GM12892 (cell line): ENCODE measurements at regions not wholly inside any gene's neighbourhood (a gene's known extent, or its start where the extent isn't known, plus 50 kb on each side); places are given as distances from the start of the nearest gene placed in this dataset.

Experiments used
- POLR2A ChIP-seq: IDR thresholded peaks from 2 replicates; pipeline ENCODE4 v1.6.1; 2011; ENCODE audit warnings: low read depth, low read length, control low read depth
- POLR2AphosphoS5 ChIP-seq: IDR thresholded peaks from 2 replicates; pipeline ENCODE4 v1.6.1; 2011; ENCODE audit warnings: low read depth, low read length, control low read depth
- TAF1 ChIP-seq: IDR thresholded peaks from 2 replicates; pipeline ENCODE4 v1.6.1; 2011; ENCODE audit warnings: low read depth, mild to moderate bottlenecking, control low read depth, low read length, borderline replicate concordance

DNA sequence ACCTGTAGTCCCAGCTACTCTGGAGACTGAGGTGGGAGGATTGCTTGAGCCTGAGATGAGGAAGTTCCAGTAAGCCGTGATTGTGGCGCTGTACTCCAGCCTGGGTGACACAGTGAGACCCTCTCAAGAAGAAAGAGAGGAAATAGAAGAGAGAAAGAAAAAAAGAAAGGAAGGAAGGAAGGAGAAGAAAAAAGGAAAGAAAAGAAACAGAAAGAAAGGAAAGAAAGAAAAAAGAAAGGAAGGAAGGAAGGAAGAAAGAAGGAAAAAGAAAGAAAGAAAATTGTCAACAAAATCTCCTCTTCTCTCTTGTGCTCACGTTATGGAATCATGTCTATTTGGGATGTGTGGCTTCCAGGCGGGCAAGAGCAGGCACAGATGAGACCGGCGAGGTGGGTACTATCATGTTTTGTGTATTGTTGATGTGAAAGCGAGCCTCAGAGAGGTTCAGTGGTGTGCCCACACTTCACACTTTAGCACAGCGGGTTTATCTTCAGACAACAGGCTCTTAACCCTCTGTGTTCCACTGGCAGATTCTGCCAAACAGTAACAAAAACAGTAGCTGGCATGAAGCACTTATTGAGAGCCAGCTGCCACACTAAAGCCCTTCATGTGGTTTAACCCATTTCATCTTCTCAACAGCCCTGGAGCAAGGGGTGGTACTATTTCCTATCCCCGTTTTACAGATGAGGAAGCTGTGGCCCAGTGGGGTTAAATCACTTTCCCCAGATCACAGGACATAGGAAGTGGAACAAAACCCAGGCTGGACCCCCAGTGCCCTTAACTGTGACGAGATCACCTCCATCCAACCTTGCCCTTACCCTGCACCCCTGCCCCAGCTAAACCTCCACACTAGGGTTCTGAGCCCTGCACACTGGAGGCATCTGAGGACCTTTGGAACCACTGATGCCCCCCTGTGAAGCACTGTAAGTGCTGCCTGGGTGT is 94.7 kb upstream of the TARDBP start:
- no peak for TF ChIP-seq POLR2AphosphoS5
- no peak for TF ChIP-seq POLR2A
- TF ChIP-seq TAF1 = no peak
